ENCODE measurements at regions not wholly inside any gene's neighbourhood (a gene's known extent, or its start where the extent isn't known, plus 50 kb on each side); places are given as distances from the start of the nearest gene placed in this dataset.

DNA sequence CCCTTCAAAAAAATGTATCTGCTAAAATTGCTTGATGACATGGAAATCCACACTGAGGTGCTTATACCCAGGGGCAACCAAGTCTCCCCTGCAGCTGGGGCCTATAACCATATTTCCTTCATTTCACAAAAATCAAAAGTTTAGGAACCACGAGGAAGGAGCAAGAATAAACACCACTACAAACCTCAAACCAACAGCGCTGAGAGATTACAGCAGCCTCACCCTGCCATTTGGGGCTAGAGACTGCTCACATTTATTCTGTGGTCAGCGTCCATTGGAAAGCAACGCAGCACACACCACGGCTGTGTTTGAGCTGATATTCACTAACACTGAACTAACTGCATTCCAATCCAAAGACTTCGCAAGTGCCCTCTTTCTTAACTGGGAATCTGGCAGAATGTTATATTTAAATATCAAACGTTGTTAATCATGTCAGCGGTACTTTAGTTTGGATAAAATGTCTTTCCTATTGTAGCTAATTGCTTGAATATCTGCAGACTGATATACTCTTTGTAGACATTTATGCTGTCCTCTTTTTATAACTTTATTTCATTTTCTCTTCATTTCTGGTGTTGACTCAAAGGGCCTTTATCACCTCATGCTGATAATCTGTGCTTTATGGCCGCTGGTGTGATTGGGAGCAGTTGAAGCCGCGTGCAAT is 94.6 kb downstream of the FOXA2 start:
- no peaks in the 10 kb centered on the region for H3K27me3 Mint-ChIP-seq (ENCODE audit: insufficient read depth, unreplicated experiment)
- Histone ChIP-seq H3K36me3 (ENCODE audit: control insufficient read depth, insufficient read depth, low read length) (no peaks in the 10 kb centered on the region), H3K27me3 (replicated peaks; ENCODE audit: control insufficient read depth, insufficient read depth, low read length) (no peaks in the 10 kb centered on the region), H3K4me3 (ENCODE audit: low read depth, low read length) (peak overlapping the region; percentile 3; the same call in 1 of the 2 replicates), H3K4me1 (peaks cover 32% of the 10 kb centered on the region), H3K9me3 (no peaks in the 10 kb centered on the region)
- BruUV-seq (replicated peaks), result no TSS peak
- TF ChIP-seq, protein P1, sequence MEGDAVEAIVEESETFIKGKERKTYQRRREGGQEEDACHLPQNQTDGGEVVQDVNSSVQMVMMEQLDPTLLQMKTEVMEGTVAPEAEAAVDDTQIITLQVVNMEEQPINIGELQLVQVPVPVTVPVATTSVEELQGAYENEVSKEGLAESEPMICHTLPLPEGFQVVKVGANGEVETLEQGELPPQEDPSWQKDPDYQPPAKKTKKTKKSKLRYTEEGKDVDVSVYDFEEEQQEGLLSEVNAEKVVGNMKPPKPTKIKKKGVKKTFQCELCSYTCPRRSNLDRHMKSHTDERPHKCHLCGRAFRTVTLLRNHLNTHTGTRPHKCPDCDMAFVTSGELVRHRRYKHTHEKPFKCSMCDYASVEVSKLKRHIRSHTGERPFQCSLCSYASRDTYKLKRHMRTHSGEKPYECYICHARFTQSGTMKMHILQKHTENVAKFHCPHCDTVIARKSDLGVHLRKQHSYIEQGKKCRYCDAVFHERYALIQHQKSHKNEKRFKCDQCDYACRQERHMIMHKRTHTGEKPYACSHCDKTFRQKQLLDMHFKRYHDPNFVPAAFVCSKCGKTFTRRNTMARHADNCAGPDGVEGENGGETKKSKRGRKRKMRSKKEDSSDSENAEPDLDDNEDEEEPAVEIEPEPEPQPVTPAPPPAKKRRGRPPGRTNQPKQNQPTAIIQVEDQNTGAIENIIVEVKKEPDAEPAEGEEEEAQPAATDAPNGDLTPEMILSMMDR (IDR thresholded peaks at IDR 0.05; ENCODE audit: insufficient read depth in 1 of 2, low read depth in 1 of 2, low read length in 1 of 2, severe bottlenecking in 1 of 2, unreplicated experiment in 1 of 2), result no peak
- DNase-seq, result peak; percentile 53 to 82
- peaks cover 27% of the 10 kb centered on the region for H3K4me1 Mint-ChIP-seq (ENCODE audit: low read depth, unreplicated experiment)
- peaks cover 14% of the 10 kb centered on the region for H3K36me3 Mint-ChIP-seq (ENCODE audit: insufficient read depth, unreplicated experiment)
- CTCF ChIA-PET, result interaction anchor here (0.9 to 2.6 kb wide), 11 partner anchors 19 to 860 kb away, joined by 3 to 27 read pairs (median 6); partner anchors contain the start of gene FOXA2
- H3K4me3 Mint-ChIP-seq (ENCODE audit: unreplicated experiment), result peak overlapping the region; percentile 68
- intact Hi-C loops (cut with micrococcal nuclease; ENCODE audit: unreplicated experiment), result loop anchor here (1.0 kb wide), 8 partner anchors 19 to 195 kb away; no protein-coding TSS in a partner anchor
- H3K9me3 Mint-ChIP-seq (ENCODE audit: unreplicated experiment), result no peaks in the 10 kb centered on the region
- POLR2A ChIA-PET, result interaction anchor here (1.5 to 3.2 kb wide), 6 partner anchors 22 to 97 kb away, joined by 3 to 49 read pairs (median 22); partner anchors contain the start of gene FOXA2
- peak overlapping the region; percentile 98 for H3K27ac Mint-ChIP-seq (ENCODE audit: unreplicated experiment)

- Mint-ChIP-seq H3K36me3 (ENCODE audit: insufficient read depth, unreplicated experiment) (no peaks in the 10 kb centered on the region), H3K27me3 (ENCODE audit: insufficient read depth, unreplicated experiment) (no peaks in the 10 kb centered on the region), H3K4me1 (ENCODE audit: low read depth, unreplicated experiment) (no peaks in the 10 kb centered on the region), H3K9me3 (ENCODE audit: unreplicated experiment) (peaks cover 11% of the 10 kb centered on the region), H3K4me3 (ENCODE audit: unreplicated experiment) (no peak overlapping the region), H3K27ac (ENCODE audit: unreplicated experiment) (no peak overlapping the region)
- DNase-seq, result no peak
- Histone ChIP-seq H3K27me3 (replicated peaks; ENCODE audit: control insufficient read depth, insufficient read depth, low read length) (no peaks in the 10 kb centered on the region), H3K4me1 (no peaks in the 10 kb centered on the region), H3K4me3 (ENCODE audit: low read depth, low read length) (no peak overlapping the region), H3K9me3 (no peaks in the 10 kb centered on the region), H3K36me3 (ENCODE audit: control insufficient read depth, insufficient read depth, low read length) (no peaks in the 10 kb centered on the region)
- no TSS peak for BruUV-seq (replicated peaks)
- ChIA-PET POLR2A (no interaction called here), CTCF (no interaction called here)
- TF ChIP-seq, protein P1 (IDR thresholded peaks at IDR 0.05; ENCODE audit: insufficient read depth in 1 of 2, low read depth in 1 of 2, low read length in 1 of 2, severe bottlenecking in 1 of 2, unreplicated experiment in 1 of 2), result no peak
- intact Hi-C loops (cut with micrococcal nuclease; ENCODE audit: unreplicated experiment), result no loop called here
Observed at GRCh38 chr20:22480336-22480735, 104.0 kb downstream of the FOXA2 start.

- BruUV-seq (replicated peaks), result no TSS peak
- peaks cover 10% of the 10 kb centered on the region for H3K4me1 ChIP-seq
- no peaks in the 10 kb centered on the region for H3K27me3 Mint-ChIP-seq (ENCODE audit: insufficient read depth, unreplicated experiment)
- no peak overlapping the region for H3K27ac Mint-ChIP-seq (ENCODE audit: unreplicated experiment)
- ChIA-PET POLR2A (no interaction called here), CTCF (no interaction called here)
- TF ChIP-seq, protein P1 (IDR thresholded peaks at IDR 0.05; ENCODE audit: insufficient read depth in 1 of 2, low read depth in 1 of 2, low read length in 1 of 2, severe bottlenecking in 1 of 2, unreplicated experiment in 1 of 2), result no peak
- no peaks in the 10 kb centered on the region for H3K36me3 ChIP-seq (ENCODE audit: control insufficient read depth, insufficient read depth, low read length)
- H3K9me3 ChIP-seq, result no peaks in the 10 kb centered on the region
- intact Hi-C loops (cut with micrococcal nuclease; ENCODE audit: unreplicated experiment), result no loop called here
- H3K36me3 Mint-ChIP-seq (ENCODE audit: insufficient read depth, unreplicated experiment), result no peaks in the 10 kb centered on the region
- H3K4me3 Mint-ChIP-seq (ENCODE audit: unreplicated experiment), result no peak overlapping the region
- peaks cover 22% of the 10 kb centered on the region for H3K9me3 Mint-ChIP-seq (ENCODE audit: unreplicated experiment)
- no peak overlapping the region for H3K4me3 ChIP-seq (ENCODE audit: low read depth, low read length)
- peaks cover 9% of the 10 kb centered on the region for H3K4me1 Mint-ChIP-seq (ENCODE audit: low read depth, unreplicated experiment)
- DNase-seq, result no peak
- H3K27me3 ChIP-seq (replicated peaks; ENCODE audit: control insufficient read depth, insufficient read depth, low read length), result no peaks in the 10 kb centered on the region
Observed at GRCh38 chr20:22475662-22476061, 108.7 kb downstream of the FOXA2 start.

Measured in Caco-2 (cell line).